ENCODE measurements at regions not wholly inside any gene's neighbourhood (a gene's known extent, or its start where the extent isn't known, plus 50 kb on each side); places are given as distances from the start of the nearest gene placed in this dataset.
"Not testable (repeated sequence)": the region's sequence is repeated elsewhere in the genome, so short reads cannot be mapped to it uniquely, and the experiment has no call there.

DNA sequence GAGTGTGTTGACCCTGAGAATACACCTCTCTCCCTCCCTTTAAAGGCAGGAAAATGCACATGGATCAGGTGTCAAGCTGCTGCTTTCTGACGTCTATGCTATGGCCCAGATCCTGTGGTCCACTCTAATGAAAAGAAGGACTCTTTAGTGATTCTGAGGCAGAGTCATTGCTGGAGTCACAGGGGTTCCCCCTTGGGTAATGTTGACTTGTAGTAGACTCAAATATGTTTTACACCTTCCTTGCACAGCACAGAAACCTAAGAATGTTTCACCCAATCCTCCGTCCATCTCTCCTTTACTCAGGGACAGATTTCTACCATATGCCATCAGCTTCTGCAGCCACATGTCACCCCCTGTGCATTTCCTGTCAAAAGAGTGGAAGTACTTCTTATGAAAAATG lies 525.4 kb downstream of the TMEM121 start:
- Histone ChIP-seq H3K27me3 (ENCODE audit: insufficient read depth, low read depth) (no peaks in the 10 kb centered on the region), H3K9ac (no peak overlapping the region), H3K4me2 (no peak overlapping the region), H3K4me3 (IDR thresholded peaks at IDR 0.05; ENCODE audit: insufficient read depth, low read depth, low read length) (no peak overlapping the region), H3K4me1 (ENCODE audit: low read depth, poor library complexity, severe bottlenecking) (no peaks in the 10 kb centered on the region), H3K27ac (no peak overlapping the region), H2AFZ (ENCODE audit: low read depth) (no peak overlapping the region), H3K79me2 (ENCODE audit: insufficient read depth, low read depth) (no peaks in the 10 kb centered on the region), H3K36me3 (ENCODE audit: insufficient read depth) (no peaks in the 10 kb centered on the region), H4K20me1 (ENCODE audit: insufficient read depth) (no peaks in the 10 kb centered on the region)
- no peak for TF ChIP-seq CTCF (conservative IDR thresholded peaks at IDR 0.05; ENCODE audit: low read depth, low read length)

- no peak for TF ChIP-seq CTCF (conservative IDR thresholded peaks at IDR 0.05; ENCODE audit: low read depth, low read length)
- Histone ChIP-seq H3K4me2 (no peak overlapping the region), H3K27me3 (ENCODE audit: insufficient read depth, low read depth) (no peaks in the 10 kb centered on the region), H3K4me3 (IDR thresholded peaks at IDR 0.05; ENCODE audit: insufficient read depth, low read depth, low read length) (no peak overlapping the region), H3K79me2 (ENCODE audit: insufficient read depth, low read depth) (no peaks in the 10 kb centered on the region), H3K9ac (no peak overlapping the region), H4K20me1 (ENCODE audit: insufficient read depth) (no peaks in the 10 kb centered on the region), H3K36me3 (ENCODE audit: insufficient read depth) (no peaks in the 10 kb centered on the region), H3K27ac (no peak overlapping the region), H2AFZ (ENCODE audit: low read depth) (no peak overlapping the region), H3K4me1 (ENCODE audit: low read depth, poor library complexity, severe bottlenecking) (no peaks in the 10 kb centered on the region)
These were observed 528.9 kb downstream of the TMEM121 start for GRCh38 chr14:106055289-106055688.

- Histone ChIP-seq H3K4me2 (no peak overlapping the region), H3K79me2 (ENCODE audit: insufficient read depth, low read depth) (no peaks in the 10 kb centered on the region), H3K4me1 (ENCODE audit: low read depth, poor library complexity, severe bottlenecking) (peaks cover 14% of the 10 kb centered on the region), H3K9ac (no peak overlapping the region), H3K27ac (no peak overlapping the region), H2AFZ (ENCODE audit: low read depth) (no peak overlapping the region), H3K27me3 (ENCODE audit: insufficient read depth, low read depth) (no peaks in the 10 kb centered on the region), H3K4me3 (IDR thresholded peaks at IDR 0.05; ENCODE audit: insufficient read depth, low read depth, low read length) (no peak overlapping the region), H3K36me3 (ENCODE audit: insufficient read depth) (no peaks in the 10 kb centered on the region), H4K20me1 (ENCODE audit: insufficient read depth) (no peaks in the 10 kb centered on the region)
- no peak for TF ChIP-seq CTCF (conservative IDR thresholded peaks at IDR 0.05; ENCODE audit: low read depth, low read length)
These were observed 532.0 kb downstream of the TMEM121 start for GRCh38 chr14:106058342-106058741.

DNA sequence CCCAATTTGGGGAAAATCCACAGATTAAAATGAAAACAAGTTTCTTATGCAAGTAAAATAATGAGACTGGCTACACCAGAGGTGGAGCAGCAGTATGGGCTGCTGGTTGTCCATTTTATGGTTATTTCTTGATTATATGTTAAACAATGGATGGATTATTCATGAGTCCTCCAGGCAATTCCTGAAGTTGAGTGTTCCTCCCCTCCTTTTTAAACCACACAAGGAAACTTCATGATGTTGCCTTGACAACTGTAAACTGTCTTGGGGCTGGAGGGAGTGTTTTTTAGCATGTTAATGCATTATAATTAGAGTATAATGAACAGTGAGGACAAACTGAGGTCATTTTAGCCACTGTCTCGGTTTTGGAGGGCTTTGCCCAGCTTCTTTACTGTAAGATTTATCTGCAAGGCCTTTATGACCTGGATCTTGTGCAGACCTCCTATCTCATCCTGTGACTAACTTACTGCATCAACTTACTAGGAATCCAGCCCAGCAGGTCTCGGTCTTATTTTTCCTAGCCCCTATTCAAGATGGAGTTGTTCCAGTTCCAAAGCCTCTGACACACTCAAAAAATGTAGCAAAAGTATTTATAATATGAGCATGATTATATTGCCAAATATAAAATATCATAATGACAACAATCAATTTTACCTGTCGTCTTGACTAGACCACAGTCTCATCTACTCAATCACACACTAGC lies 534.0 kb downstream of the TMEM121 start:
- H3K4me1 ChIP-seq (ENCODE audit: low read depth, poor library complexity, severe bottlenecking), result peaks cover 17% of the 10 kb centered on the region

DNA sequence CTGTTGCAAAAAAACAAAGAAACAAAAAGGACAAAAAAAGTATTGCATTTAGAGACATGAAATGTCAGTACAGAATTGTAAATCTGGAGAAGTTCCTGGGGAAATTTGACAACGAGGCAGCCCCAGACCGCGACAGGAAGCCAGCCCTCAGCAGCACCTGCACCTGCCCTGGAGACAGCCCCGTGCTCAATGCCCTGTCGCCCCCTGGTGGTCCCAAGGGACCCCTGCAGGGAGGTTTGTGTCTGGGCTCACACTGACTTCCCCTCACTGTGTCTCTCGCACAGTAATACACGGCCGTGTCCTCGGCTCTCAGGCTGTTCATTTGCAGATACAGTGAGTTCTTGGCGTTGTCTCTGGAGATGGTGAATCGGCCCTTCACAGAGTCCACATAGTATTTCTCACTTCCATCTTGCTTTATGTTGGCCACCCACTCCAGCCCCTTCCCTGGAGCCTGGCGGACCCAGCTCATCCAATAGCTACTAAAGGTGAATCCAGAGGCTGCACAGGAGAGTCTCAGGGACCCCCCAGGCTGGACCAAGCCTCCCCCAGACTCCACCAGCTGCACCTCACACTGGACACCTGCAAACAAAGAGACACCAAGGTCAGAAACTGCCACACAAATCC lies 535.6 kb downstream of the TMEM121 start:
- H3K4me3 ChIP-seq (IDR thresholded peaks at IDR 0.05; ENCODE audit: insufficient read depth, low read depth, low read length); H2AFZ ChIP-seq (ENCODE audit: low read depth); H3K4me2 ChIP-seq; H3K27me3 ChIP-seq (ENCODE audit: insufficient read depth, low read depth); H3K79me2 ChIP-seq (ENCODE audit: insufficient read depth, low read depth); H4K20me1 ChIP-seq (ENCODE audit: insufficient read depth); H3K27ac ChIP-seq; H3K9ac ChIP-seq; H3K36me3 ChIP-seq (ENCODE audit: insufficient read depth): not testable (repeated sequence)
- H3K4me1 ChIP-seq (ENCODE audit: low read depth, poor library complexity, severe bottlenecking), result peaks cover 17% of the 10 kb centered on the region

More for the DNA sequence above, 534.0 kb downstream of the TMEM121 start:
- Histone ChIP-seq H4K20me1 (ENCODE audit: insufficient read depth) (no peaks in the 10 kb centered on the region), H3K36me3 (ENCODE audit: insufficient read depth) (no peaks in the 10 kb centered on the region), H3K79me2 (ENCODE audit: insufficient read depth, low read depth) (no peaks in the 10 kb centered on the region), H3K4me2 (no peak overlapping the region), H3K27me3 (ENCODE audit: insufficient read depth, low read depth) (no peaks in the 10 kb centered on the region), H3K4me3 (IDR thresholded peaks at IDR 0.05; ENCODE audit: insufficient read depth, low read depth, low read length) (no peak overlapping the region), H3K9ac (no peak overlapping the region), H2AFZ (ENCODE audit: low read depth) (no peak overlapping the region), H3K27ac (no peak overlapping the region)
- TF ChIP-seq CTCF (conservative IDR thresholded peaks at IDR 0.05; ENCODE audit: low read depth, low read length), result no peak
